ENCODE measurements at regions not wholly inside any gene's neighbourhood (a gene's known extent, or its start where the extent isn't known, plus 50 kb on each side); places are given as distances from the start of the nearest gene placed in this dataset.

GRCh38 chr4:27648416-27648815 lies 787.8 kb downstream of the STIM2 start:
- in situ Hi-C loops (cut with HindIII; ENCODE audit: low sequenced_read_pairs) = no loop called here
- TF ChIP-seq, protein P1, sequence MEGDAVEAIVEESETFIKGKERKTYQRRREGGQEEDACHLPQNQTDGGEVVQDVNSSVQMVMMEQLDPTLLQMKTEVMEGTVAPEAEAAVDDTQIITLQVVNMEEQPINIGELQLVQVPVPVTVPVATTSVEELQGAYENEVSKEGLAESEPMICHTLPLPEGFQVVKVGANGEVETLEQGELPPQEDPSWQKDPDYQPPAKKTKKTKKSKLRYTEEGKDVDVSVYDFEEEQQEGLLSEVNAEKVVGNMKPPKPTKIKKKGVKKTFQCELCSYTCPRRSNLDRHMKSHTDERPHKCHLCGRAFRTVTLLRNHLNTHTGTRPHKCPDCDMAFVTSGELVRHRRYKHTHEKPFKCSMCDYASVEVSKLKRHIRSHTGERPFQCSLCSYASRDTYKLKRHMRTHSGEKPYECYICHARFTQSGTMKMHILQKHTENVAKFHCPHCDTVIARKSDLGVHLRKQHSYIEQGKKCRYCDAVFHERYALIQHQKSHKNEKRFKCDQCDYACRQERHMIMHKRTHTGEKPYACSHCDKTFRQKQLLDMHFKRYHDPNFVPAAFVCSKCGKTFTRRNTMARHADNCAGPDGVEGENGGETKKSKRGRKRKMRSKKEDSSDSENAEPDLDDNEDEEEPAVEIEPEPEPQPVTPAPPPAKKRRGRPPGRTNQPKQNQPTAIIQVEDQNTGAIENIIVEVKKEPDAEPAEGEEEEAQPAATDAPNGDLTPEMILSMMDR (IDR thresholded peaks at IDR 0.05; ENCODE audit: low read depth, low read length, missing control alignments) = no peak
- no peak for DNase-seq (ENCODE audit: low read depth)
- no peak overlapping the region for H3K4me3 ChIP-seq (ENCODE audit: low read depth, low read length)

- TF ChIP-seq, protein P1 (IDR thresholded peaks at IDR 0.05; ENCODE audit: low read depth, low read length, missing control alignments) = no peak
- in situ Hi-C loops (cut with HindIII; ENCODE audit: low sequenced_read_pairs) = no loop called here
- DNase-seq (ENCODE audit: low read depth) = no peak
- no peak overlapping the region for H3K4me3 ChIP-seq (ENCODE audit: low read depth, low read length)
These were observed 801.8 kb downstream of the STIM2 start for GRCh38 chr4:27662426-27662825.

DNA sequence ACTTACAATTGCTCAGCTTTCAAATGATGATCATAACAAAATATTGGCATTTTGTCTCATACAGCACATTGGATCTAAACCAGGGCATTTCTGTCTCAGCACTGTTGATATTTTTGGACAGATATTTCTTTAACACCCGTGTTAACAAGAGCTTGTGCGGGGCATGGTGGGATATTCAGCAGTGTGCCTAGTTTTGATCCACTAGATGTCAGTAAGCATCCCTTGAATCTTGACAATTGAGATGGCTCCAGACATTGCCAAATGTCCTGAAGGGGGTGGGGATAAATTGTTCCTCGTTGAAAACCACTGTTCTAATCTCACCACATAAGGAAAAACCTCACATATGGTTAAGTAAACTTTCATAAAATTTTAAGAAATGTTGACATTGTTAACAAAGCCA lies 806.3 kb downstream of the STIM2 start:
- TF ChIP-seq, protein P1 (IDR thresholded peaks at IDR 0.05; ENCODE audit: low read depth, low read length, missing control alignments) = no peak
- in situ Hi-C loops (cut with HindIII; ENCODE audit: low sequenced_read_pairs) = no loop called here
- DNase-seq (ENCODE audit: low read depth) = no peak
- H3K4me3 ChIP-seq (ENCODE audit: low read depth, low read length) = no peak overlapping the region

DNA sequence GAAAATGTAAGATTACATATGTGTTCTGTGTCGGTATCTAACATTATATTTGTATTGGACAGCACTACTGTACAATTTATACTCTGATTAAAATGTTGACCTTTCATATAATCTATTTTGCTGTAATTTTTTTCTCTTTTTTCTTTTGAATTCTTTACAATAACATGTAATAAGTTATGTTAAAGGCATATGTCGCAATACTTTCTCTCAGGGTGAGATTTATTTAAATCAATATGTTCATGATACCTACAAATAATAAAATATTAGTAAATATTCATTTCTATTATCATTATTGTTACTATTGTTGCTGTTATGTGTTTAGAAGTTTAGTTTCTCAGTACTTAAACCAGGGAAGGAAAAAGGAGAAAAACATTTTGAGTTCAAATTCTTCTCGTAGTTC lies 807.4 kb downstream of the STIM2 start:
- in situ Hi-C loops (cut with HindIII; ENCODE audit: low sequenced_read_pairs) = no loop called here
- no peak for DNase-seq (ENCODE audit: low read depth)
- H3K4me3 ChIP-seq (ENCODE audit: low read depth, low read length) = no peak overlapping the region

GRCh38 chr4:27678027-27678426 lies 817.4 kb downstream of the STIM2 start:
- no peak for DNase-seq (ENCODE audit: low read depth)
- in situ Hi-C loops (cut with HindIII; ENCODE audit: low sequenced_read_pairs) = no loop called here
- no peak overlapping the region for H3K4me3 ChIP-seq (ENCODE audit: low read depth, low read length)
- TF ChIP-seq, protein P1 (IDR thresholded peaks at IDR 0.05; ENCODE audit: low read depth, low read length, missing control alignments) = no peak

More for the DNA sequence above, 807.4 kb downstream of the STIM2 start:
- TF ChIP-seq, protein P1 (IDR thresholded peaks at IDR 0.05; ENCODE audit: low read depth, low read length, missing control alignments) = no peak

DNA sequence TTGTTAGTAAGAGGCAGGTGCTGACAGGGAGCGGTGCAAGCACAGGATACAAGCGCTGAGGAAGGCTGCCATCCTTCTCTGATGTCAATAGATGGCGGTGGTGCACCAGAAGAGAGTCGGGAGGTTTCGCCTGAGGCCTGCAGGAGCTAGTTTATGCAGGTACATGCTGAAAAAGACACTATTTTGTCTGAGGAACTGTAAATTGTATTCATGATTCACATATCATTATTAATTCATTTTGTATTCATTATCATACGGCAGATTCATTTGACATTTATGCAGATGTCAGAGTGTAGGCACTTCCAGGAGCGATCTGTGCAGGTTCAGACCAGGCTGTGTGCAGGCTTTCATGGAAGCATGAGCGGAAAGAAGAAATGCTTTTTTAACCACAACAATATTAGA lies 824.0 kb downstream of the STIM2 start:
- TF ChIP-seq, protein P1 (IDR thresholded peaks at IDR 0.05; ENCODE audit: low read depth, low read length, missing control alignments) = peak; percentile 86
- no peak overlapping the region for H3K4me3 ChIP-seq (ENCODE audit: low read depth, low read length)
- in situ Hi-C loops (cut with HindIII; ENCODE audit: low sequenced_read_pairs) = no loop called here
- peak; percentile 24 for DNase-seq (ENCODE audit: low read depth)

- H3K4me3 ChIP-seq (ENCODE audit: low read depth, low read length) = no peak overlapping the region
- DNase-seq (ENCODE audit: low read depth) = no peak
- in situ Hi-C loops (cut with HindIII; ENCODE audit: low sequenced_read_pairs) = no loop called here
- TF ChIP-seq, protein P1 (IDR thresholded peaks at IDR 0.05; ENCODE audit: low read depth, low read length, missing control alignments) = no peak
These were observed 824.5 kb downstream of the STIM2 start for GRCh38 chr4:27685091-27685490.

Data from astrocyte of the cerebellum (primary cell).